ENCODE measurements at regions not wholly inside any gene's neighbourhood (a gene's known extent, or its start where the extent isn't known, plus 50 kb on each side); places are given as distances from the start of the nearest gene placed in this dataset.

GRCh38 chr2:226418521-226418920 lies 381.1 kb downstream of the IRS1 start:
- Histone ChIP-seq H3K36me3 (ENCODE audit: low read depth) (no peaks in the 10 kb centered on the region), H3K9me3 (ENCODE audit: low read depth) (no peaks in the 10 kb centered on the region), H3K27ac (no peak overlapping the region), H3K9me2 (ENCODE audit: insufficient read depth) (no peaks in the 10 kb centered on the region), H4K20me1 (ENCODE audit: insufficient read depth) (no peaks in the 10 kb centered on the region), H3K4me3 (no peak overlapping the region), H3K27me3 (replicated peaks; ENCODE audit: insufficient read depth) (no peaks in the 10 kb centered on the region), H2AFZ (no peak overlapping the region), H3K4me1 (ENCODE audit: insufficient read depth) (peaks cover 8% of the 10 kb centered on the region; the same call in 1 of the 2 replicates), H3K9ac (no peak overlapping the region), H3F3A (ENCODE audit: insufficient read depth) (peaks cover 5% of the 10 kb centered on the region; the same call in 1 of the 2 replicates), H3K4me2 (ENCODE audit: unreplicated experiment) (no peak overlapping the region), H3K79me2 (ENCODE audit: insufficient read depth) (no peaks in the 10 kb centered on the region)
- in situ Hi-C loops (cut with MboI): no loop called here
- no peak for DNase-seq
- WGBS, 2 experiments (ENCODE audit: low coverage in 1 of 2, low lambda C conversion rate in 2 of 2, missing lambda C conversion rate in 2 of 2): 80 to 81% methylated on average over 5 of the region's 5 CpGs
- no peak for TF ChIP-seq EZH2phosphoT487 (IDR thresholded peaks at IDR 0.05; ENCODE audit: insufficient read depth, low read depth)
- TF ChIP-seq EZH2 (IDR thresholded peaks at IDR 0.05; ENCODE audit: insufficient read depth, poor library complexity, severe bottlenecking): no peak

GRCh38 chr2:226414335-226414734 lies 385.3 kb downstream of the IRS1 start:
- Histone ChIP-seq H3K79me2 (ENCODE audit: insufficient read depth) (no peaks in the 10 kb centered on the region), H3K9me3 (ENCODE audit: low read depth) (no peaks in the 10 kb centered on the region), H4K20me1 (ENCODE audit: insufficient read depth) (no peaks in the 10 kb centered on the region), H3K27ac (no peak overlapping the region), H3K4me3 (no peak overlapping the region), H2AFZ (no peak overlapping the region), H3K9ac (no peak overlapping the region), H3K27me3 (replicated peaks; ENCODE audit: insufficient read depth) (no peaks in the 10 kb centered on the region), H3K4me2 (ENCODE audit: unreplicated experiment) (no peak overlapping the region), H3F3A (ENCODE audit: insufficient read depth) (no peaks in the 10 kb centered on the region), H3K4me1 (ENCODE audit: insufficient read depth) (peaks cover 10% of the 10 kb centered on the region), H3K9me2 (ENCODE audit: insufficient read depth) (no peaks in the 10 kb centered on the region), H3K36me3 (ENCODE audit: low read depth) (no peaks in the 10 kb centered on the region)
- 61 to 63% methylated on average over 2 of the region's 2 CpGs for WGBS, 2 experiments (ENCODE audit: low coverage in 1 of 2, low lambda C conversion rate in 2 of 2, missing lambda C conversion rate in 2 of 2)
- in situ Hi-C loops (cut with MboI): no loop called here
- no peak for DNase-seq
- no peak for TF ChIP-seq EZH2phosphoT487 (IDR thresholded peaks at IDR 0.05; ENCODE audit: insufficient read depth, low read depth)

DNA sequence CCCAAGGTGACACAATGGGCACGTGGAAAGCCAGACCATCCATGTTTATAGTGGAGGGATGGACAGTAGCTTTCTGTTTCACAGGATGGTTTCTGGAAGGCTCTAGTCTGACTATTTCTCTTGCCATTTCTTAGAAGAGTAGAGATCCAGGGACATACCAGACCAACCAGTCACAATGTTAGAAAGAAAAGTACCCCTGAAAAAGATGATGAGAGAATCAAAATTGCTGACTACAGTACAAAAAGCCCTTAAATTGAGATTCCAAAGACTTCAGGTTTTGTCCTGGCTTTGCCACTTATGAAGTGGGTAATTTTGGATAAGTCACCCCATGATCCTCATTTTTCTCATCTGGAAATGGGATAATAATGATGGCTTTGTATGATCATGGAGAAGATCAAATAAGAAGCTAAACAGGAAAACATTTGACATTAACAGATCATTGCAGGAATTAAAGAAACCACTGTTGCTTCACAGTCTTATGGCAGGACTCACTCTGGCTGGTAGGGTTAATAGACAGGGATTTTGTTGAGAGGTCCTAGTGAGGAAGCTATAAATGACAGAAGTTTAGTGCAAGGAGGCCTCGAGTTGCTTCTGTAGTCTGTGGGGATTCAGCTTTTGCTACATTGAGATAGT lies 386.0 kb downstream of the IRS1 start:
- no peaks in the 10 kb centered on the region for H3K27me3 ChIP-seq (replicated peaks; ENCODE audit: insufficient read depth)
- H3K9ac ChIP-seq: no peak overlapping the region
- H3K4me2 ChIP-seq (ENCODE audit: unreplicated experiment): no peak overlapping the region
- no peaks in the 10 kb centered on the region for H3F3A ChIP-seq (ENCODE audit: insufficient read depth)
- peaks cover 10% of the 10 kb centered on the region for H3K4me1 ChIP-seq (ENCODE audit: insufficient read depth)
- no peak overlapping the region for H3K4me3 ChIP-seq
- no peak overlapping the region for H3K27ac ChIP-seq
- no peaks in the 10 kb centered on the region for H3K9me2 ChIP-seq (ENCODE audit: insufficient read depth)
- H4K20me1 ChIP-seq (ENCODE audit: insufficient read depth): no peaks in the 10 kb centered on the region
- TF ChIP-seq EZH2 (IDR thresholded peaks at IDR 0.05; ENCODE audit: insufficient read depth, poor library complexity, severe bottlenecking) (no peak), EZH2phosphoT487 (IDR thresholded peaks at IDR 0.05; ENCODE audit: insufficient read depth, low read depth) (no peak)
- no peaks in the 10 kb centered on the region for H3K9me3 ChIP-seq (ENCODE audit: low read depth)
- H2AFZ ChIP-seq: no peak overlapping the region
- no peaks in the 10 kb centered on the region for H3K36me3 ChIP-seq (ENCODE audit: low read depth)
- DNase-seq: no peak
- no peaks in the 10 kb centered on the region for H3K79me2 ChIP-seq (ENCODE audit: insufficient read depth)
- WGBS, 2 experiments (ENCODE audit: low coverage in 1 of 2, low lambda C conversion rate in 2 of 2, missing lambda C conversion rate in 2 of 2): 19 to 29% methylated on average over 2 of the region's 2 CpGs
- in situ Hi-C loops (cut with MboI): no loop called here

- Histone ChIP-seq H4K20me1 (ENCODE audit: insufficient read depth) (no peaks in the 10 kb centered on the region), H2AFZ (no peak overlapping the region), H3F3A (ENCODE audit: insufficient read depth) (no peaks in the 10 kb centered on the region), H3K4me3 (no peak overlapping the region), H3K27ac (no peak overlapping the region), H3K9me3 (ENCODE audit: low read depth) (no peaks in the 10 kb centered on the region), H3K4me1 (ENCODE audit: insufficient read depth) (peaks cover 10% of the 10 kb centered on the region), H3K9me2 (ENCODE audit: insufficient read depth) (no peaks in the 10 kb centered on the region), H3K36me3 (ENCODE audit: low read depth) (no peaks in the 10 kb centered on the region), H3K4me2 (ENCODE audit: unreplicated experiment) (no peak overlapping the region), H3K9ac (no peak overlapping the region), H3K27me3 (replicated peaks; ENCODE audit: insufficient read depth) (no peaks in the 10 kb centered on the region), H3K79me2 (ENCODE audit: insufficient read depth) (no peaks in the 10 kb centered on the region)
- WGBS, 2 experiments (ENCODE audit: low coverage in 1 of 2, low lambda C conversion rate in 2 of 2, missing lambda C conversion rate in 2 of 2): 86 to 87% methylated on average over 4 of the region's 4 CpGs
- in situ Hi-C loops (cut with MboI): no loop called here
- peak; percentile 42 for DNase-seq
- TF ChIP-seq EZH2 (IDR thresholded peaks at IDR 0.05; ENCODE audit: insufficient read depth, poor library complexity, severe bottlenecking) (no peak), EZH2phosphoT487 (IDR thresholded peaks at IDR 0.05; ENCODE audit: insufficient read depth, low read depth) (no peak)
Measured at GRCh38 chr2:226411727-226412360, 387.8 kb downstream of the IRS1 start.

Measured in GM23248 (cell line).